OCI-LY1 (cell line): ENCODE measurements at regions not wholly inside any gene's neighbourhood (a gene's known extent, or its start where the extent isn't known, plus 50 kb on each side); places are given as distances from the start of the nearest gene placed in this dataset.

Experiments used
- H2AFZ ChIP-seq: fragments of 200-600 bp; sonication (generic), shearing (Covaris generic); 2 replicates; pipeline ENCODE4 v1.6.0; 2014; ENCODE audit warnings: antibody characterized with exemption, mild to moderate bottlenecking, low read length
- H3F3A ChIP-seq: fragments of 200-600 bp; sonication (generic), shearing (Covaris generic); 2 replicates; pipeline ENCODE4 v1.6.0; 2014; ENCODE audit warnings: mild to moderate bottlenecking, antibody characterized with exemption, low read length, moderate library complexity; ENCODE audit not compliant: insufficient read depth
- H3K27ac ChIP-seq: fragments of 200-600 bp; sonication (generic); 2 replicates; pipeline ENCODE4 v1.5.1; 2014; ENCODE audit warnings: low read length, mixed run types, mild to moderate bottlenecking, low read depth; ENCODE audit not compliant: poor library complexity, severe bottlenecking
- H3K27me3 ChIP-seq: fragments of 200-600 bp; sonication (generic); 2 replicates; pipeline ENCODE4 v1.6.0; 2014; ENCODE audit warnings: antibody characterized with exemption, mild to moderate bottlenecking, low read length, moderate library complexity; ENCODE audit not compliant: insufficient read depth
- H3K36me3 ChIP-seq: fragments of 200-600 bp; sonication (generic); 2 replicates; pipeline ENCODE4 v1.6.1; 2014; ENCODE audit warnings: mild to moderate bottlenecking, antibody characterized with exemption, low read length, moderate library complexity, mixed read lengths; ENCODE audit not compliant: insufficient read depth
- H3K4me1 ChIP-seq: fragments of 200-600 bp; sonication (generic); 2 replicates; pipeline ENCODE4 v1.5.1; 2014; ENCODE audit warnings: mild to moderate bottlenecking, low read length, moderate library complexity; ENCODE audit not compliant: insufficient read depth, severe bottlenecking
- H3K4me2 ChIP-seq: fragments of 200-600 bp; sonication (generic), shearing (Covaris generic); 2 replicates; pipeline ENCODE4 v1.6.1; 2014; ENCODE audit warnings: low read length
- H3K4me3 ChIP-seq: fragments of 200-600 bp; sonication (generic); 2 replicates; pipeline ENCODE4 v1.5.1; 2014; ENCODE audit warnings: low read length, low read depth, mild to moderate bottlenecking, mixed read lengths; ENCODE audit not compliant: poor library complexity, severe bottlenecking
- H3K79me2 ChIP-seq: fragments of 200-600 bp; shearing (Covaris generic); 2 replicates; pipeline ENCODE4 v1.6.1; 2016; ENCODE audit warnings: mixed run types, low read length, mixed read lengths; ENCODE audit not compliant: insufficient read depth
- H3K9ac ChIP-seq: fragments of 200-600 bp; sonication (generic), shearing (Covaris generic); 2 replicates; pipeline ENCODE4 v1.6.1; 2014; ENCODE audit warnings: mild to moderate bottlenecking, low read length, mixed read lengths
- H3K9me2 ChIP-seq: fragments of 200-600 bp; sonication (generic), shearing (Covaris generic); 2 replicates; pipeline ENCODE4 v1.6.1; 2014; ENCODE audit warnings: low read depth, mild to moderate bottlenecking, low read length, mixed read lengths
- H3K9me3 ChIP-seq: fragments of 200-600 bp; shearing (Covaris generic); 2 replicates; pipeline ENCODE4 v1.6.1; 2014; ENCODE audit warnings: low read length, mixed read lengths
- H4K20me1 ChIP-seq: fragments of 200-600 bp; sonication (generic), shearing (Covaris generic); 2 replicates; pipeline ENCODE4 v1.6.0; 2016; ENCODE audit warnings: mild to moderate bottlenecking, low read length; ENCODE audit not compliant: insufficient read depth
- CTCF ChIP-seq: fragments of 200-600 bp; sonication (generic), shearing (Covaris generic); IDR thresholded peaks from 2 replicates; pipeline ENCODE4 v1.5.1; 2017; ENCODE audit warnings: mild to moderate bottlenecking, antibody characterized with exemption, low read length, moderate library complexity, mixed read lengths
- EZH2 ChIP-seq: fragments of 200-600 bp; sonication (generic), shearing (Covaris generic); IDR thresholded peaks from 2 replicates; pipeline ENCODE4 v1.8.0; 2017; ENCODE audit warnings: borderline replicate concordance, mixed run types, mild to moderate bottlenecking, antibody characterized with exemption, low read length, moderate library complexity, mixed read lengths

- H3K9me2 ChIP-seq, result no peaks in the 10 kb centered on the region
- H3F3A ChIP-seq, result no peaks in the 10 kb centered on the region
- no peaks in the 10 kb centered on the region for H3K4me1 ChIP-seq
- H4K20me1 ChIP-seq, result no peaks in the 10 kb centered on the region
- no peaks in the 10 kb centered on the region for H3K79me2 ChIP-seq
- TF ChIP-seq EZH2 (no peak), CTCF (no peak)
- H3K27me3 ChIP-seq, result no peaks in the 10 kb centered on the region
- no peaks in the 10 kb centered on the region for H3K9me3 ChIP-seq
- no peak overlapping the region for H3K27ac ChIP-seq
- no peak overlapping the region for H3K9ac ChIP-seq
- no peak overlapping the region for H3K4me3 ChIP-seq
- no peaks in the 10 kb centered on the region for H3K36me3 ChIP-seq
- H3K4me2 ChIP-seq, result no peak overlapping the region
- no peak overlapping the region for H2AFZ ChIP-seq
Observed at GRCh38 chr1:192057766-192058165, 100.5 kb upstream of the RGS18 start.

- H3K9ac ChIP-seq, result no peak overlapping the region
- no peak for TF ChIP-seq EZH2
- no peak for TF ChIP-seq CTCF
- H2AFZ ChIP-seq, result no peak overlapping the region
- H3K4me1 ChIP-seq, result no peaks in the 10 kb centered on the region
- H3K9me3 ChIP-seq, result no peaks in the 10 kb centered on the region
- H3K9me2 ChIP-seq, result no peaks in the 10 kb centered on the region
- H3K79me2 ChIP-seq, result no peaks in the 10 kb centered on the region
- no peak overlapping the region for H3K4me3 ChIP-seq
- H3K27me3 ChIP-seq, result no peaks in the 10 kb centered on the region
- no peaks in the 10 kb centered on the region for H3F3A ChIP-seq
- no peaks in the 10 kb centered on the region for H3K36me3 ChIP-seq
- H4K20me1 ChIP-seq, result no peaks in the 10 kb centered on the region
- no peak overlapping the region for H3K27ac ChIP-seq
- H3K4me2 ChIP-seq, result no peak overlapping the region
Observed at GRCh38 chr1:192059407-192059806, 98.9 kb upstream of the RGS18 start.

GRCh38 chr1:192061556-192061955 lies 96.7 kb upstream of the RGS18 start:
- H3K27me3 ChIP-seq, result no peaks in the 10 kb centered on the region
- H3K36me3 ChIP-seq, result no peaks in the 10 kb centered on the region
- H4K20me1 ChIP-seq, result no peaks in the 10 kb centered on the region
- no peaks in the 10 kb centered on the region for H3K4me1 ChIP-seq
- H3F3A ChIP-seq, result no peaks in the 10 kb centered on the region
- H3K9me2 ChIP-seq, result no peaks in the 10 kb centered on the region
- no peak overlapping the region for H3K27ac ChIP-seq
- no peaks in the 10 kb centered on the region for H3K9me3 ChIP-seq
- H3K9ac ChIP-seq, result no peak overlapping the region
- no peak overlapping the region for H3K4me2 ChIP-seq
- no peak overlapping the region for H3K4me3 ChIP-seq
- no peaks in the 10 kb centered on the region for H3K79me2 ChIP-seq
- H2AFZ ChIP-seq, result no peak overlapping the region
- no peak for TF ChIP-seq CTCF
- no peak for TF ChIP-seq EZH2
